Liver (tissue), 8 donors: ENCODE measurements at regions not wholly inside any gene's neighbourhood (a gene's known extent, or its start where the extent isn't known, plus 50 kb on each side); places are given as distances from the start of the nearest gene placed in this dataset.

Source experiments
- DNase-seq: peaks from one replicate; pipeline ENCODE4 v3.0.0-alpha.2; 2017; ENCODE audit warnings: low spot score
- H3K27ac ChIP-seq, 2 donors: one replicate each; pipeline ENCODE4 v1.7.0; 2013; ENCODE audit warnings: inconsistent platforms in 2 of 2, low read length in 2 of 2, control low read depth in 1 of 2, low read depth in 1 of 2, mild to moderate bottlenecking in 1 of 2
- H3K27me3 ChIP-seq, 4 donors: one replicate each; pipeline versions ENCODE4 v1.6.1 to v1.7.0; 2013; ENCODE audit warnings: low read length in 3 of 4, inconsistent platforms in 1 of 4, mild to moderate bottlenecking in 1 of 4, moderate library complexity in 1 of 4; ENCODE audit not compliant: control insufficient read depth in 4 of 4, insufficient read depth in 4 of 4
- H3K36me3 ChIP-seq, 4 donors: one replicate each; pipeline versions ENCODE4 v1.6.1 to v1.7.0; 2013; ENCODE audit warnings: low read length in 3 of 4, mild to moderate bottlenecking in 3 of 4, low read depth in 1 of 4, moderate library complexity in 1 of 4; ENCODE audit not compliant: control insufficient read depth in 4 of 4, insufficient read depth in 3 of 4
- H3K4me1 ChIP-seq, 4 donors: one replicate each; pipeline versions ENCODE4 v1.6.1 to v1.7.0; 2013; ENCODE audit warnings: low read length in 3 of 4, mild to moderate bottlenecking in 3 of 4, moderate library complexity in 1 of 4; ENCODE audit not compliant: control insufficient read depth in 4 of 4, insufficient read depth in 4 of 4
- H3K4me3 ChIP-seq, 3 donors: one replicate each; pipeline versions ENCODE4 v1.6.1 to v1.7.0; 2013; ENCODE audit warnings: low read length in 3 of 3, control low read depth in 1 of 3, low read depth in 1 of 3, mild to moderate bottlenecking in 1 of 3
- H3K9ac ChIP-seq, 2 donors: one replicate each; pipeline ENCODE4 v1.7.0; 2013; ENCODE audit warnings: low read length in 2 of 2, mild to moderate bottlenecking in 2 of 2, moderate library complexity in 2 of 2, control low read depth in 1 of 2, low read depth in 1 of 2
- H3K9me3 ChIP-seq, 4 donors: one replicate each; pipeline versions ENCODE4 v1.6.1 to v1.7.0; 2013; ENCODE audit warnings: low read length in 3 of 4; ENCODE audit not compliant: control insufficient read depth in 4 of 4
- EGR1 ChIP-seq, 2 donors: IDR thresholded peaks; 2 replicates each; pipeline ENCODE4 v1.6.1; 2016 to 2018; ENCODE audit warnings: antibody characterized with exemption in 2 of 2, low read depth in 2 of 2
- FOXA1 ChIP-seq: IDR thresholded peaks from 2 replicates; pipeline ENCODE4 v1.6.1; 2016; ENCODE audit warnings: antibody characterized with exemption
- FOXA2 ChIP-seq: IDR thresholded peaks from 2 replicates; pipeline ENCODE4 v1.6.1; 2016; ENCODE audit warnings: antibody characterized with exemption
- GABPA ChIP-seq, 2 donors: IDR thresholded peaks in 1 of 2; conservative IDR thresholded peaks in 1 of 2; 2 replicates each; pipeline ENCODE4 v1.6.1; 2016; ENCODE audit warnings: antibody characterized with exemption in 2 of 2, mild to moderate bottlenecking in 1 of 2, moderate library complexity in 1 of 2
- HNF4A ChIP-seq, 2 donors: conservative IDR thresholded peaks; 2 replicates each; pipeline ENCODE4 v1.6.1; 2016; ENCODE audit warnings: antibody characterized with exemption in 2 of 2, mild to moderate bottlenecking in 2 of 2
- HNF4G ChIP-seq: IDR thresholded peaks from 2 replicates; pipeline ENCODE4 v1.6.1; 2016; ENCODE audit warnings: antibody characterized with exemption
- JUND ChIP-seq, 2 donors: IDR thresholded peaks; 2 replicates each; pipeline ENCODE4 v1.6.1; 2016; ENCODE audit warnings: antibody characterized with exemption in 2 of 2
- NR2F2 ChIP-seq: IDR thresholded peaks from 2 replicates; pipeline ENCODE4 v1.6.1; 2016; ENCODE audit warnings: antibody characterized with exemption
- RAD21 ChIP-seq, 2 donors: IDR thresholded peaks; 2 replicates each; pipeline ENCODE4 v1.6.1; 2016; ENCODE audit warnings: antibody characterized with exemption in 2 of 2, mild to moderate bottlenecking in 2 of 2
- RXRA ChIP-seq, 2 donors: IDR thresholded peaks; 2 replicates each; pipeline ENCODE4 v1.6.1; 2017 to 2018; ENCODE audit warnings: antibody characterized with exemption in 2 of 2, mild to moderate bottlenecking in 1 of 2
- SP1 ChIP-seq: IDR thresholded peaks from 2 replicates; pipeline ENCODE4 v1.6.1; 2018; ENCODE audit warnings: antibody characterized with exemption, mild to moderate bottlenecking
- TAF1 ChIP-seq: conservative IDR thresholded peaks from 2 replicates; pipeline ENCODE4 v1.6.1; 2016; ENCODE audit warnings: antibody characterized with exemption, mild to moderate bottlenecking
- YY1 ChIP-seq: IDR thresholded peaks from 2 replicates; pipeline ENCODE4 v1.6.1; 2016; ENCODE audit warnings: antibody characterized with exemption, mild to moderate bottlenecking
- WGBS: extraction: QIAGEN DNeasy Blood & Tissue Kit; methylation state at CpG from one replicate; pipeline ENCODE4 v1.1.7; 2013; 5-methylcytosine and 5-hydroxymethylcytosine counted together
- TF ChIP-seq, protein P1 (sequence below): IDR thresholded peaks from 2 replicates; pipeline ENCODE4 v1.6.1; 2016; ENCODE audit warnings: antibody characterized with exemption
- TF ChIP-seq, protein P2 (sequence below): IDR thresholded peaks from 2 replicates; pipeline ENCODE4 v1.6.1; 2016; ENCODE audit warnings: antibody characterized with exemption
- TF ChIP-seq, protein P3 (sequence below): IDR thresholded peaks from 2 replicates; pipeline ENCODE4 v1.6.1; 2016; ENCODE audit warnings: antibody characterized with exemption
- TF ChIP-seq, protein P4 (sequence below): IDR thresholded peaks from 2 replicates; pipeline ENCODE4 v1.6.1; 2016; ENCODE audit warnings: antibody characterized with exemption, mild to moderate bottlenecking
- TF ChIP-seq, protein P5 (sequence below): fragments of 150-350 bp; IDR thresholded peaks from 2 replicates; pipeline ENCODE4 v1.5.1; 2017; ENCODE audit warnings: improper control_type of control experiment, low read depth, low read length; ENCODE audit not compliant: missing input control
- donor health status: healthy.
- donor health status: healthy.
- donor health status: healthy.
- donor health status: healthy.
- donor health status: healthy.

DNA sequence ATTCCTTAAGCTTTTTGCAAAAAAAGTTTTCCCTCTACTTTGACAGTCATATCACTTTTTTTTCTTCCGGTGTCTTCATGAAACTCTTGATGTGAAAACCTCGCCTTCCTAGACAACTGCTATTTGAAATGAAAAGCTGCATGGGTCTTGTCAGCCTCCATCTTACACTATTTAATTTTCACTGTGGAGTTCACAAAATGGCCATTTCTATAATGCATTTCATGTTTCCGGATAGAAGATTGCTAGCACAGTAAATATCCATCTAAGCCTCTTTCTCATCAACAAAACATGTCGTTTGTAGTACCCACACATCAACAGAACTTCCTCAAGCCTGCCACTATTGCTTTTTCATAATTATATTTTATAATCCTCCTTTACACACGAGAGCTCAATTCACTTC, 204.9 kb upstream of the ID4 start:
- Histone ChIP-seq H3K4me1 (no peaks in the 10 kb centered on the region), H3K9me3 (no peaks in the 10 kb centered on the region), H3K36me3 (no peaks in the 10 kb centered on the region), H3K27ac (no peak overlapping the region), H3K27me3 (no peaks in the 10 kb centered on the region), H3K9ac (no peak overlapping the region), H3K4me3 (no peak overlapping the region)
- TF ChIP-seq, protein P1, sequence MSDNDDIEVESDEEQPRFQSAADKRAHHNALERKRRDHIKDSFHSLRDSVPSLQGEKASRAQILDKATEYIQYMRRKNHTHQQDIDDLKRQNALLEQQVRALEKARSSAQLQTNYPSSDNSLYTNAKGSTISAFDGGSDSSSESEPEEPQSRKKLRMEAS = no peak
- no peak for TF ChIP-seq NR2F2
- DNase-seq = no peak
- WGBS = 65% methylated on average over 5 of the region's 5 CpGs

DNA sequence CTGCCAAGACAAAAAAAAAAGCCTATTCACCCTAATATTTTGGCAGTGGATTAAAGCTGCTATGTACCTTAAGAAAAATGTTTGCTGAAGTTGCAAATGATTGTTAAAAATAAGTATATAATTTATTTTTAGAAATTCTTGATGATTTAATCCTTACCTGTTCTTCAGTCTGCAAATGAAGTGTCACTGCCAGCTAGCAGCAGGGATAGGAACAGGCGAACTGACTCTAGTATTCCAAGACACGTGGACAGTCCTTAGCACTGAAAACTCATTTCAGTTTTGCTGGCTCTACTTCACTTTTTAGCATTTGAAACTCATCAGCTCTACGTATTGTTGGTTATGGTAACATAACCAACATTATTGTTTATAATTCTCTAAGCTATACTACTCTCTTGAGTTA, 204.4 kb upstream of the ID4 start:
- WGBS = 68% methylated on average over 3 of the region's 3 CpGs
- no peak for DNase-seq
- H3K27me3 ChIP-seq = no peaks in the 10 kb centered on the region

DNA sequence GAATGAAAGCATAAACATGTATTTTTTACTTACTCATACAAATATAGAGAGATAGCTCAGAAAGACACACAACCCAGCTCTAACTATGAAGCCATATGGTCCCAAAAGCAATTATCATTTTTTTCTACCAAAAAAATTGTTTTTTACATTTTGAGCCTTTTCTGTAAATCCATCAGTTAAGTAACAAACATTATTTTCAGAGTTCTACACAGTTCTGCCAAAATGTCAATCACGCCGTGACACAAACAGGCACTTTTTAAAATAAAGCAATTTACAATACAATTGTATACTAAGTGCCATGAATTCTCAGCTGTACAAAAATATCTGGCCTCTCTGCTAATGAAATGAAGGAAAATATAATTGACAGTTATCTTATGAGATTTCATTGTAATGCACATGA, 201.4 kb upstream of the ID4 start:
- Histone ChIP-seq H3K4me1 (no peaks in the 10 kb centered on the region), H3K27me3 (no peaks in the 10 kb centered on the region), H3K36me3 (no peaks in the 10 kb centered on the region), H3K27ac (no peak overlapping the region), H3K9ac (no peak overlapping the region), H3K4me3 (no peak overlapping the region), H3K9me3 (no peaks in the 10 kb centered on the region)
- TF ChIP-seq YY1 (no peak), HNF4A (conservative IDR thresholded peaks at IDR 0.05) (no peak), GABPA (IDR thresholded peaks at IDR 0.05 in 1 of 2, conservative IDR thresholded peaks at IDR 0.05 in 1 of 2) (no peak), RXRA (IDR thresholded peaks at IDR 0.05) (no peak), SP1 (no peak), HNF4G (no peak), NR2F2 (no peak), FOXA1 (no peak), TAF1 (no peak), RAD21 (IDR thresholded peaks at IDR 0.05) (no peak), FOXA2 (no peak), JUND (IDR thresholded peaks at IDR 0.05) (no peak), EGR1 (IDR thresholded peaks at IDR 0.05; ENCODE audit: low read depth in 2 of 2) (no peak)
- TF ChIP-seq, protein P2, sequence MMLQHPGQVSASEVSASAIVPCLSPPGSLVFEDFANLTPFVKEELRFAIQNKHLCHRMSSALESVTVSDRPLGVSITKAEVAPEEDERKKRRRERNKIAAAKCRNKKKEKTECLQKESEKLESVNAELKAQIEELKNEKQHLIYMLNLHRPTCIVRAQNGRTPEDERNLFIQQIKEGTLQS = no peak
- TF ChIP-seq, protein P3, sequence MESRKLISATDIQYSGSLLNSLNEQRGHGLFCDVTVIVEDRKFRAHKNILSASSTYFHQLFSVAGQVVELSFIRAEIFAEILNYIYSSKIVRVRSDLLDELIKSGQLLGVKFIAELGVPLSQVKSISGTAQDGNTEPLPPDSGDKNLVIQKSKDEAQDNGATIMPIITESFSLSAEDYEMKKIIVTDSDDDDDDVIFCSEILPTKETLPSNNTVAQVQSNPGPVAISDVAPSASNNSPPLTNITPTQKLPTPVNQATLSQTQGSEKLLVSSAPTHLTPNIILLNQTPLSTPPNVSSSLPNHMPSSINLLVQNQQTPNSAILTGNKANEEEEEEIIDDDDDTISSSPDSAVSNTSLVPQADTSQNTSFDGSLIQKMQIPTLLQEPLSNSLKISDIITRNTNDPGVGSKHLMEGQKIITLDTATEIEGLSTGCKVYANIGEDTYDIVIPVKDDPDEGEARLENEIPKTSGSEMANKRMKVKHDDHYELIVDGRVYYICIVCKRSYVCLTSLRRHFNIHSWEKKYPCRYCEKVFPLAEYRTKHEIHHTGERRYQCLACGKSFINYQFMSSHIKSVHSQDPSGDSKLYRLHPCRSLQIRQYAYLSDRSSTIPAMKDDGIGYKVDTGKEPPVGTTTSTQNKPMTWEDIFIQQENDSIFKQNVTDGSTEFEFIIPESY = no peak
- TF ChIP-seq, protein P4, sequence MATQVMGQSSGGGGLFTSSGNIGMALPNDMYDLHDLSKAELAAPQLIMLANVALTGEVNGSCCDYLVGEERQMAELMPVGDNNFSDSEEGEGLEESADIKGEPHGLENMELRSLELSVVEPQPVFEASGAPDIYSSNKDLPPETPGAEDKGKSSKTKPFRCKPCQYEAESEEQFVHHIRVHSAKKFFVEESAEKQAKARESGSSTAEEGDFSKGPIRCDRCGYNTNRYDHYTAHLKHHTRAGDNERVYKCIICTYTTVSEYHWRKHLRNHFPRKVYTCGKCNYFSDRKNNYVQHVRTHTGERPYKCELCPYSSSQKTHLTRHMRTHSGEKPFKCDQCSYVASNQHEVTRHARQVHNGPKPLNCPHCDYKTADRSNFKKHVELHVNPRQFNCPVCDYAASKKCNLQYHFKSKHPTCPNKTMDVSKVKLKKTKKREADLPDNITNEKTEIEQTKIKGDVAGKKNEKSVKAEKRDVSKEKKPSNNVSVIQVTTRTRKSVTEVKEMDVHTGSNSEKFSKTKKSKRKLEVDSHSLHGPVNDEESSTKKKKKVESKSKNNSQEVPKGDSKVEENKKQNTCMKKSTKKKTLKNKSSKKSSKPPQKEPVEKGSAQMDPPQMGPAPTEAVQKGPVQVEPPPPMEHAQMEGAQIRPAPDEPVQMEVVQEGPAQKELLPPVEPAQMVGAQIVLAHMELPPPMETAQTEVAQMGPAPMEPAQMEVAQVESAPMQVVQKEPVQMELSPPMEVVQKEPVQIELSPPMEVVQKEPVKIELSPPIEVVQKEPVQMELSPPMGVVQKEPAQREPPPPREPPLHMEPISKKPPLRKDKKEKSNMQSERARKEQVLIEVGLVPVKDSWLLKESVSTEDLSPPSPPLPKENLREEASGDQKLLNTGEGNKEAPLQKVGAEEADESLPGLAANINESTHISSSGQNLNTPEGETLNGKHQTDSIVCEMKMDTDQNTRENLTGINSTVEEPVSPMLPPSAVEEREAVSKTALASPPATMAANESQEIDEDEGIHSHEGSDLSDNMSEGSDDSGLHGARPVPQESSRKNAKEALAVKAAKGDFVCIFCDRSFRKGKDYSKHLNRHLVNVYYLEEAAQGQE = no peak
- TF ChIP-seq, protein P1 = no peak
- TF ChIP-seq, protein P5, sequence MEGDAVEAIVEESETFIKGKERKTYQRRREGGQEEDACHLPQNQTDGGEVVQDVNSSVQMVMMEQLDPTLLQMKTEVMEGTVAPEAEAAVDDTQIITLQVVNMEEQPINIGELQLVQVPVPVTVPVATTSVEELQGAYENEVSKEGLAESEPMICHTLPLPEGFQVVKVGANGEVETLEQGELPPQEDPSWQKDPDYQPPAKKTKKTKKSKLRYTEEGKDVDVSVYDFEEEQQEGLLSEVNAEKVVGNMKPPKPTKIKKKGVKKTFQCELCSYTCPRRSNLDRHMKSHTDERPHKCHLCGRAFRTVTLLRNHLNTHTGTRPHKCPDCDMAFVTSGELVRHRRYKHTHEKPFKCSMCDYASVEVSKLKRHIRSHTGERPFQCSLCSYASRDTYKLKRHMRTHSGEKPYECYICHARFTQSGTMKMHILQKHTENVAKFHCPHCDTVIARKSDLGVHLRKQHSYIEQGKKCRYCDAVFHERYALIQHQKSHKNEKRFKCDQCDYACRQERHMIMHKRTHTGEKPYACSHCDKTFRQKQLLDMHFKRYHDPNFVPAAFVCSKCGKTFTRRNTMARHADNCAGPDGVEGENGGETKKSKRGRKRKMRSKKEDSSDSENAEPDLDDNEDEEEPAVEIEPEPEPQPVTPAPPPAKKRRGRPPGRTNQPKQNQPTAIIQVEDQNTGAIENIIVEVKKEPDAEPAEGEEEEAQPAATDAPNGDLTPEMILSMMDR = no peak
- DNase-seq = no peak
- WGBS = 96% methylated on average over 2 of the region's 2 CpGs

More for the DNA sequence above, 204.4 kb upstream of the ID4 start:
- Histone ChIP-seq H3K4me1 (no peaks in the 10 kb centered on the region), H3K36me3 (no peaks in the 10 kb centered on the region), H3K9me3 (no peaks in the 10 kb centered on the region), H3K27ac (no peak overlapping the region), H3K9ac (no peak overlapping the region), H3K4me3 (no peak overlapping the region)
- TF ChIP-seq FOXA1 = no peak
- no peak for TF ChIP-seq EGR1 (IDR thresholded peaks at IDR 0.05; ENCODE audit: low read depth in 2 of 2)
- no peak for TF ChIP-seq SP1
- no peak for TF ChIP-seq RAD21 (IDR thresholded peaks at IDR 0.05)
- TF ChIP-seq NR2F2 = no peak
